ENCODE measurements at regions not wholly inside any gene's neighbourhood (a gene's known extent, or its start where the extent isn't known, plus 50 kb on each side); places are given as distances from the start of the nearest gene placed in this dataset.

DNA sequence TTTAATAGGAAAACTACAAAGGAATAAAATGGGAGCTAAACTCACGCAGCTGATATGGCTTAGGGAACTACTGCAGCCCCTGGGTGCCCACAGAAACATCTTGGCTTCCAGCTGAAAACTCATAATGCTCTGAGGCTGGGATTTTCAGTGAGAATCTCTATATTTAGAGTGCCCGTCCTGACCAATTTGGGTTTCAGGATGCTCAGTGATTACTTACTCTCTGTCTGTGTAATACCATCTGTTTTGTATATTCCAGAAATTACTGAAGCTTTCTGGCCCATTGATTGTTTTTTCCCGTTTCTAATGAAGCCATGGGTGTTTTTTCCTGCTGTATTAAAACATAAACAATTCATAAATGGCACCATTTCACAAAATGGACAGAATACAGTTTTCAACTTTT, 50.6 kb upstream of the ZNF385D start:
- H3K27ac ChIP-seq: no peak overlapping the region
- no peak for TF ChIP-seq ZFX (IDR thresholded peaks at IDR 0.05; ENCODE audit: borderline replicate concordance)
- TF ChIP-seq, protein P1, sequence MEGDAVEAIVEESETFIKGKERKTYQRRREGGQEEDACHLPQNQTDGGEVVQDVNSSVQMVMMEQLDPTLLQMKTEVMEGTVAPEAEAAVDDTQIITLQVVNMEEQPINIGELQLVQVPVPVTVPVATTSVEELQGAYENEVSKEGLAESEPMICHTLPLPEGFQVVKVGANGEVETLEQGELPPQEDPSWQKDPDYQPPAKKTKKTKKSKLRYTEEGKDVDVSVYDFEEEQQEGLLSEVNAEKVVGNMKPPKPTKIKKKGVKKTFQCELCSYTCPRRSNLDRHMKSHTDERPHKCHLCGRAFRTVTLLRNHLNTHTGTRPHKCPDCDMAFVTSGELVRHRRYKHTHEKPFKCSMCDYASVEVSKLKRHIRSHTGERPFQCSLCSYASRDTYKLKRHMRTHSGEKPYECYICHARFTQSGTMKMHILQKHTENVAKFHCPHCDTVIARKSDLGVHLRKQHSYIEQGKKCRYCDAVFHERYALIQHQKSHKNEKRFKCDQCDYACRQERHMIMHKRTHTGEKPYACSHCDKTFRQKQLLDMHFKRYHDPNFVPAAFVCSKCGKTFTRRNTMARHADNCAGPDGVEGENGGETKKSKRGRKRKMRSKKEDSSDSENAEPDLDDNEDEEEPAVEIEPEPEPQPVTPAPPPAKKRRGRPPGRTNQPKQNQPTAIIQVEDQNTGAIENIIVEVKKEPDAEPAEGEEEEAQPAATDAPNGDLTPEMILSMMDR (IDR thresholded peaks at IDR 0.05): no peak

DNA sequence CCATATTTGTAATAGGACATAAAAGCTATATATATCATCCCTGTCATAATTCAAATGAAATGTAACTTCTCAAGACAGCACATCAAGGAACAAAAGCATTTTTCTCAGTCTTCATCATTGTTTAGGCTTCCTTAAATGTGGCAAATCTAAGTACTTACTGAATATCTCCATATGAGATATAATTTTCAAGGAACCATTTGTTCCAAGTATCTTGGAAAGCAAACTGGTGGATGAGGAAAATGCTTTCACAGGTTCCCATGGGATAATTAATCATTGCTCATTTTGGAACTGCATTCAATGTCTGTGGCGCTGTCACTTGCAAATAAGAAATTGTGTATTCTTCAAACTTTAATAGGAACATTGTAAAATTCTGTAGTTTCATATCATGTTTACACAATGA, 52.6 kb upstream of the ZNF385D start:
- TF ChIP-seq, protein P1 (IDR thresholded peaks at IDR 0.05): no peak
- TF ChIP-seq ZFX (IDR thresholded peaks at IDR 0.05; ENCODE audit: borderline replicate concordance): no peak
- H3K27ac ChIP-seq: no peak overlapping the region

DNA sequence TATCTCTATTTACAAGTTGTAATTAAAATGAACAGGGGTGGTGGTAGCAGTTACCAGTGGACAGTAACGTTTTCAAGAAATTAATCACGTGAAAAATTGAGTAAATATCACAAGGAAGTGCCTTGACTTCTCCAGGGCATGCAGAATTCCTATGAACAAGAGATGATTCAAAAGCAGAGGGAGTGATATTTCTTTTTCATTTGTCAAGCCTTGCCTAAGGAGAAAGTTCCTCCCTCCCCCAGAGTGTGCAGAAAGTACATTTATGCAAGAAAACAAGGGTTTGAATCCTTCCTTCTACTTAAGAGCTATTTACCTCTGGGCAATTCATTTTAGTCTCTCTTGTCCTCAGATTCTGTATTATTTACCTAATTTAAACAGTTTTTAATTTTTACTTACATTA, 53.3 kb upstream of the ZNF385D start:
- TF ChIP-seq, protein P1 (IDR thresholded peaks at IDR 0.05): no peak
- no peak for TF ChIP-seq ZFX (IDR thresholded peaks at IDR 0.05; ENCODE audit: borderline replicate concordance)
- H3K27ac ChIP-seq: no peak overlapping the region

DNA sequence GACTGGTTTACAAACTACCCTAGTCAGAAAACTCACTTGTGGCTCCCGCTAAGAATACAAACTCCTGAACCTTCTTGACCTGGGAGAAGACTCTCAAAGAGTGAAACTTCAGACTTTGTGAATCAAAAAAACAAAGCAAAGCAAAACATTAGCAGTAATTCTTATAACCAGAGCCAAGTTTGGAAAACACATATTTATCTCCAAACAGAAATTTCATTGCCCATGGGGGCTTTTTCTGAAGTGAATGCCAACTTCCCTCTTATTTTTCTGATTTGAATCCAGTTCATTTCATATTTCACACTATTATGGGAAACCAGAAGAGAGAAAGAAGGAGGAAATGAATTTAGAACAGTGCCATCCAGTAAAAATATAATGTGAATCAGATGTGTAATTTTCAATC, 55.7 kb upstream of the ZNF385D start:
- no peak overlapping the region for H3K27ac ChIP-seq
- TF ChIP-seq, protein P1 (IDR thresholded peaks at IDR 0.05): no peak
- no peak for TF ChIP-seq ZFX (IDR thresholded peaks at IDR 0.05; ENCODE audit: borderline replicate concordance)

DNA sequence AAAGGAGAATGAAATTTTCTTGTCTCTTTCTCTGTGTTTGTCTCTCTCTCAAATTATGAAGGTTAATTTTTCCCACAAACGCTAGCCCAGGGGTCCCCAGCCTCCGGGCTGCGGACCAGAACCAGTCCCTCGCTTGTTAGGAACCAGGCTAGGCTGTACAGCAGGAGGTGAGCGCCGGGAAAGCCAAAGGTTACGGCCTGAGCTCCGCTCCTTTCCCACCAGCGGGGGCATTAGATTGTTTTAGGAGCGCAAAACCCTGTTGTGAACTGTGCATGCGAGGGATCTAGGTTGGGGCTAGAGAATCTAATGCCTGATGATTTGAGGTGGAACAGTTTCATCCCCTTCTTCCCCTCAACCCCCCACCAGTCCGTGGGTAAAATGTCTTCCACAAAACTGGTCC, 74.7 kb upstream of the ZNF385D start:
- TF ChIP-seq ZFX (IDR thresholded peaks at IDR 0.05; ENCODE audit: borderline replicate concordance): no peak
- TF ChIP-seq, protein P1 (IDR thresholded peaks at IDR 0.05): no peak
- no peak overlapping the region for H3K27ac ChIP-seq

DNA sequence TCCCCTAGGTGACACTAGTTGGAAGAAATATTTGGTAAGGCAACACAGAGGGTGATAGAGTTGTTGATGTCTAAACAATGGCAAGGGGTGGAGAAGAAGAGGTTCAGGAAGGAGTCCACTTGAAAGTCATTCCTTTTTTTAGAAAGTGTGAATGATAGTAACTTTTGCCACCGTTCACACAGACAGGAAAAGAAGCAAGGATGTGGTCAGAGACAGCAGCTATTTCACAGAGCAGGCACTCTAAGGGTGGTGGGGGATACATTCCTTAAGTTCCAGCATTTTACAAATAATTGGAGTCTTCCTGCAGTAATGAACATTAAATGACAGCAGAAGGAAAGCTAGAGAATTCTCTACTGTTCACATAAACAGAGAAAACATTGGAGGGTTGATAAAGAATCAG, 75.4 kb upstream of the ZNF385D start:
- TF ChIP-seq, protein P1 (IDR thresholded peaks at IDR 0.05): no peak
- TF ChIP-seq ZFX (IDR thresholded peaks at IDR 0.05; ENCODE audit: borderline replicate concordance): no peak
- no peak overlapping the region for H3K27ac ChIP-seq

DNA sequence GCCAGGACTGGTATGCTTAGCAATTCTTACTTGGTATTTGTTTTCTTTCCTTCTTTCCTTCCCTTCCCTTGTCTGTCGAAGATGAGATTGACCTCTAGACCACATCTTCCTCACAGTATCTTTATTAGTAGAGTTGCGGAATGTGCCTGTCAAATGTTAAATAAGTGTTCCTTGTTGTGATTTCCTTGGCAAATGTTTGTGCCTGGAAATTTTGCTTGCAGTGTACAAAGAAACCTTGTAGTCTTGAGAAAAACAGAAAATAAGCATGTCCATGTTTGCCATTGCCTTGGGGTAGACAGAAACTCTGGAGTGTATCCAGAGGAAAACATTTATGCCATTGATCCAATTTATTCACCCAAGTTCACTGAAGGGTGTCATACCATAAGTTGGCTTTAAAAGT, 79.5 kb upstream of the ZNF385D start:
- TF ChIP-seq ZFX (IDR thresholded peaks at IDR 0.05; ENCODE audit: borderline replicate concordance): no peak
- TF ChIP-seq, protein P1 (IDR thresholded peaks at IDR 0.05): no peak
- no peak overlapping the region for H3K27ac ChIP-seq

Measured in 22Rv1 (cell line).